Pancreas (tissue), 10 donors: ENCODE measurements at regions not wholly inside any gene's neighbourhood (a gene's known extent, or its start where the extent isn't known, plus 50 kb on each side); places are given as distances from the start of the nearest gene placed in this dataset.

Experiments used
- ATAC-seq, 4 donors: fragments of 200-7000 bp; cut with Tn5 transposase; one replicate each; pipeline versions ENCODE4 v1.8.0 to v1.9.1; 2020; ENCODE audit warnings: mild to moderate bottlenecking in 4 of 4, moderate library complexity in 4 of 4
- DNase-seq, 6 donors: peaks; one replicate each; pipeline ENCODE4 v3.0.0-alpha.2; 2020
- FAIRE-seq: peaks from 2 replicates; lab custom pipeline; 2012; peaks lifted over from hg19 to GRCh38; lab: Jason Lieb, UNC
- H3K27ac ChIP-seq, 4 donors: fragments of 200-600 bp; sonication (generic); 1 replicate in 3 of 4; 2 replicates in 1 of 4; pipeline versions ENCODE4 v1.5.0 to v1.8.0; 2020
- H3K27me3 ChIP-seq, 4 donors: fragments of 200-600 bp; one replicate each; pipeline ENCODE4 v1.8.0; 2021
- H3K36me3 ChIP-seq, 3 donors: fragments of 200-600 bp; sonication (generic) in 1 of 3; one replicate each; pipeline versions ENCODE4 v1.5.0 to v1.8.0; 2020 to 2021
- H3K4me1 ChIP-seq, 3 donors: fragments of 200-600 bp; one replicate each; pipeline ENCODE4 v1.8.0; 2021
- H3K4me3 ChIP-seq, 4 donors: fragments of 200-600 bp; sonication (generic) in 2 of 4; one replicate each; pipeline versions ENCODE4 v1.5.0 to v1.8.0; 2020 to 2021
- H3K9me3 ChIP-seq, 4 donors: fragments of 200-600 bp; one replicate each; pipeline ENCODE4 v1.8.0; 2021
- WGBS, 2 donors: extraction: QIAGEN DNeasy Blood & Tissue Kit; methylation state at CpG; one replicate each; pipeline ENCODE4 v1.1.7; 2013; 5-methylcytosine and 5-hydroxymethylcytosine counted together
- intact Hi-C, 3 donors: fragments of 100-400 bp; cut with DNase I; formaldehyde crosslinking; loops; one replicate each; pipeline versions ENCODE4 v1.11.1 to v1.14.2; 2022
- TF ChIP-seq, protein P1 (sequence below), 4 donors: fragments of 200-600 bp; sonication (generic) in 3 of 4; IDR thresholded peaks; one replicate each; pipeline versions ENCODE4 v1.5.0 to v1.8.0; 2021; ENCODE audit warnings: antibody characterized with exemption in 4 of 4
- donor health status: healthy with polysubstance abuse.
- donor health status: DM: no; HTN: no; CAD: no; lungs with moderate emphysema.
- donor health status: DM: no; HTN: no; CAD: no.
- donor health status: control.
- donor health status: control.
- donor health status: Bipolar disorder and iron deficiency.
- donor health status: DM: yes; HTN: yes; CAD: no.
- donor health status: DM: no; HTN: no; CAD: no.
- donor health status: DM: no; HTN: no; CAD: no.
- donor health status: DM: yes; HTN: yes; CAD: no.

- DNase-seq, result no peak
- Histone ChIP-seq H3K27ac (no peak overlapping the region), H3K27me3 (no peaks in the 10 kb centered on the region), H3K4me1 (no peaks in the 10 kb centered on the region), H3K36me3 (no peaks in the 10 kb centered on the region), H3K4me3 (no peak overlapping the region), H3K9me3 (no peaks in the 10 kb centered on the region)
- ATAC-seq, result no peak
- FAIRE-seq, result no peak
- intact Hi-C loops, result no loop called here
- TF ChIP-seq, protein P1, sequence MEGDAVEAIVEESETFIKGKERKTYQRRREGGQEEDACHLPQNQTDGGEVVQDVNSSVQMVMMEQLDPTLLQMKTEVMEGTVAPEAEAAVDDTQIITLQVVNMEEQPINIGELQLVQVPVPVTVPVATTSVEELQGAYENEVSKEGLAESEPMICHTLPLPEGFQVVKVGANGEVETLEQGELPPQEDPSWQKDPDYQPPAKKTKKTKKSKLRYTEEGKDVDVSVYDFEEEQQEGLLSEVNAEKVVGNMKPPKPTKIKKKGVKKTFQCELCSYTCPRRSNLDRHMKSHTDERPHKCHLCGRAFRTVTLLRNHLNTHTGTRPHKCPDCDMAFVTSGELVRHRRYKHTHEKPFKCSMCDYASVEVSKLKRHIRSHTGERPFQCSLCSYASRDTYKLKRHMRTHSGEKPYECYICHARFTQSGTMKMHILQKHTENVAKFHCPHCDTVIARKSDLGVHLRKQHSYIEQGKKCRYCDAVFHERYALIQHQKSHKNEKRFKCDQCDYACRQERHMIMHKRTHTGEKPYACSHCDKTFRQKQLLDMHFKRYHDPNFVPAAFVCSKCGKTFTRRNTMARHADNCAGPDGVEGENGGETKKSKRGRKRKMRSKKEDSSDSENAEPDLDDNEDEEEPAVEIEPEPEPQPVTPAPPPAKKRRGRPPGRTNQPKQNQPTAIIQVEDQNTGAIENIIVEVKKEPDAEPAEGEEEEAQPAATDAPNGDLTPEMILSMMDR (IDR thresholded peaks at IDR 0.05), result no peak
These were observed 179.4 kb upstream of the BCL6 start for GRCh38 chr3:187924651-187925050.

GRCh38 chr3:187925326-187925725, 180.1 kb upstream of the BCL6 start:
- no peaks in the 10 kb centered on the region for H3K36me3 ChIP-seq
- no peaks in the 10 kb centered on the region for H3K27me3 ChIP-seq
- intact Hi-C loops, result no loop called here
- H3K4me3 ChIP-seq, result no peak overlapping the region
- ATAC-seq, result peak in 1 of 4 donors; percentile 21
- H3K9me3 ChIP-seq, result no peaks in the 10 kb centered on the region
- no peak for DNase-seq
- WGBS, 2 donors, result 52 to 71% methylated on average over 1 of the region's 1 CpG
- FAIRE-seq, result no peak
- TF ChIP-seq, protein P1 (IDR thresholded peaks at IDR 0.05), result no peak
- H3K4me1 ChIP-seq, result no peaks in the 10 kb centered on the region
- no peak overlapping the region for H3K27ac ChIP-seq

- WGBS, 2 donors, result 55 to 56% methylated on average over 3 of the region's 3 CpGs
- Histone ChIP-seq H3K27me3 (no peaks in the 10 kb centered on the region), H3K4me3 (no peak overlapping the region), H3K36me3 (no peaks in the 10 kb centered on the region), H3K9me3 (no peaks in the 10 kb centered on the region), H3K4me1 (no peaks in the 10 kb centered on the region), H3K27ac (no peak overlapping the region)
- ATAC-seq (no peak), DNase-seq (no peak), FAIRE-seq (no peak)
- intact Hi-C loops, result no loop called here
- TF ChIP-seq, protein P1 (IDR thresholded peaks at IDR 0.05), result no peak
These were observed 181.4 kb upstream of the BCL6 start for GRCh38 chr3:187926620-187927019.

GRCh38 chr3:187927565-187927964, 182.3 kb upstream of the BCL6 start:
- no peaks in the 10 kb centered on the region for H3K4me1 ChIP-seq
- H3K4me3 ChIP-seq, result no peak overlapping the region
- intact Hi-C loops, result no loop called here
- no peaks in the 10 kb centered on the region for H3K36me3 ChIP-seq
- H3K27ac ChIP-seq, result no peak overlapping the region
- FAIRE-seq (no peak), ATAC-seq (no peak), DNase-seq (no peak)
- TF ChIP-seq, protein P1 (IDR thresholded peaks at IDR 0.05), result no peak
- WGBS, 2 donors, result 92 to 93% methylated on average over 1 of the region's 1 CpG
- no peaks in the 10 kb centered on the region for H3K27me3 ChIP-seq
- no peaks in the 10 kb centered on the region for H3K9me3 ChIP-seq

GRCh38 chr3:187929112-187929816, 184.0 kb upstream of the BCL6 start:
- no peak for FAIRE-seq
- intact Hi-C loops, result no loop called here
- Histone ChIP-seq H3K4me1 (no peaks in the 10 kb centered on the region), H3K27me3 (no peaks in the 10 kb centered on the region), H3K36me3 (no peaks in the 10 kb centered on the region), H3K9me3 (no peaks in the 10 kb centered on the region), H3K27ac (no peak overlapping the region), H3K4me3 (no peak overlapping the region)
- DNase-seq, result no peak
- TF ChIP-seq, protein P1 (IDR thresholded peaks at IDR 0.05), result no peak
- no peak for ATAC-seq
- 68 to 70% methylated on average over 8 of the region's 8 CpGs for WGBS, 2 donors
